Right ventricle myocardium superior (tissue), 1 donor: ENCODE measurements at regions not wholly inside any gene's neighbourhood (a gene's known extent, or its start where the extent isn't known, plus 50 kb on each side); places are given as distances from the start of the nearest gene placed in this dataset.
"Not testable (repeated sequence)": the region's sequence is repeated elsewhere in the genome, so short reads cannot be mapped to it uniquely, and the experiment has no call there.

ENCODE experiments used
- ATAC-seq: fragments of 200-7000 bp; cut with Tn5 transposase; one replicate; pipeline ENCODE4 v1.9.1; 2020; ENCODE audit warnings: mild to moderate bottlenecking; ENCODE audit not compliant: poor library complexity
- DNase-seq: peaks from one replicate; pipeline ENCODE4 v3.0.0-alpha.2; 2020
- intact Hi-C: fragments of 100-400 bp; cut with DNase I; formaldehyde crosslinking; loops from one replicate; pipeline ENCODE4 v1.11.2; 2022
- donor health status: DM: no; HTN: yes; CAD: no; lungs with severe emphysema.

DNA sequence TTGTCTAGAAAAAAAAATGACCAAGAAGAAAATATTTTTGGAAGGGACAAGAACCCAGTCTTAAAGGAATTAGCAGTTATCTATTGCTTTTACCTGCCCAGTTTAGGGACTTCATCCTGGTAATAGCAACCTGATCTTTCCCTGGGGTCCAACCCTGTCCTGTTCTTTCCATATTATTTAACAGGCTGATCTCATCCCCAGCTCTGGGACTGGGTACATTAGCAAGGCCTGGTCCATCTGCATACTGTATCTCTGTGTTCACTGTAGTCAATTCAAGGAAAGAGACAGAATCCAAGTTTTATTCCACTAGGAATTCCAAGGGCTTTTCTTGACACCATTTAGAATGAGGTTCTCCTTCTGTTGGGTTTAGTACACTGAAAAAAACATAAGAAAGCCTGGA lies 191.7 kb upstream of the GADL1 start:
- no peak for ATAC-seq
- intact Hi-C loops, result no loop called here
- no peak for DNase-seq

DNA sequence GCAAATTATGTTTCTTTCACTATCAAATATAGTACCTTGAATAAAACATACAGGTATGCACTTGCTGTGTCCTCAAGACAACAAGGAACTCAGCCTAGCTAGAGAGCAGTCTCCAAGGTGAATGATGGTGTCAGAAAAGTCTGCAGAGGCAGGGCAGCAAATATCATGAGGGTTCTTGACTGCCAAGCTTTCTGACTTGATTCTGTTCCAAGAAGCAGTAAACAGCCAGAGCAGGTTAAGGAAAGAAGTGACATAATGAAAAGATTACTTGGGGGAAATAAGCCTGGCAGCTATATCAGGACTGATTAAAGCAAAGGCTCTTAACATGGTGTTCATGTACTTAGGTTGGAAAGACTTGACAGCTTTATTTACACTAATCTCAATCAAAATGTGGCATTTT lies 192.2 kb upstream of the GADL1 start:
- intact Hi-C loops, result no loop called here
- DNase-seq (no peak), ATAC-seq (no peak)

GRCh38 chr3:31091748-31092147 lies 197.3 kb upstream of the GADL1 start:
- no peak for ATAC-seq
- intact Hi-C loops, result no loop called here
- no peak for DNase-seq

GRCh38 chr3:31092748-31093589 lies 198.5 kb upstream of the GADL1 start:
- DNase-seq, result no peak
- ATAC-seq, result peak; percentile 77

DNA sequence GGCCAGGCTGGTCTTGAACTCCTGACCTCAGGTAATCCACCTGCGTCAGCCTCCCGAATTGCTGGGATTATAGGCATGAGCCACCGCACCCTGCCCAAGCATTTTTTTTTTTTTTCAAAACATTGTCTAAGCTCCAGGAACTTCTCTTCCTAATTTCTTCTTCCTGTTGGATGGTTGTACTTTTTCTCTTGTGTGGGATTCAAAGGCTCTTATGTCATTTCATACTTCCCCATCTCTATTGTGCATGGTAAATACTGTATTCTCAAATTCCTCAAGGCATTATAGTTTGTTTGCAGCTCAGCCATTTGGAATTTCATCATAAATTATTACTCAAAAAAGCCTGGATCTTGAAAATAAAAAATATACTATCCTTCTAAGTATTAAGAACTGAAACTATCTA lies 199.1 kb upstream of the GADL1 start:
- peak; percentile 18 for ATAC-seq
- intact Hi-C loops, result no loop called here
- DNase-seq, result no peak

More at GRCh38 chr3:31092748-31093589, 198.5 kb upstream of the GADL1 start:
- intact Hi-C loops, result no loop called here

DNA sequence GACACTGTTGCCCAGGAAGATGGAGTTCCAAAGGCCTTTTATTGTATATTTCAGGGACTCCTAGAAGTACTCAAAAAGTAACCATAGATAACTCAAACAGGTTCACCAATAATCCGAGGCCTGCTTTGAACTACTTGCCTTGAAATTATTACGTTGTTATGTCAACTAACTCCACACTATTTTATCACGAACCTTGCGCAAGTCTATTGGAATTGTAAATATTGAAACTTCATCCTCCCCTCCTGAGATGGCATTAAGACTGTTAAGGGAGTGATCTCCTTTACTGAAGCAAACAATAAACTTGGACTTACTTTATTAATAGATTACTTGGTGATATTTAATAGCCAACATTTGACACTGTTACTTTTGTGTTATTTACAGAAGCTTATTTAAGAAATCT lies 199.6 kb upstream of the GADL1 start:
- no peak for DNase-seq
- no peak for ATAC-seq
- intact Hi-C loops, result no loop called here

- ATAC-seq (no peak), DNase-seq (no peak)
- intact Hi-C loops, result no loop called here
Observed at GRCh38 chr3:31095255-31095654, 200.8 kb upstream of the GADL1 start.

- no peak for ATAC-seq
Observed at GRCh38 chr3:31096661-31097395, 202.4 kb upstream of the GADL1 start.

DNA sequence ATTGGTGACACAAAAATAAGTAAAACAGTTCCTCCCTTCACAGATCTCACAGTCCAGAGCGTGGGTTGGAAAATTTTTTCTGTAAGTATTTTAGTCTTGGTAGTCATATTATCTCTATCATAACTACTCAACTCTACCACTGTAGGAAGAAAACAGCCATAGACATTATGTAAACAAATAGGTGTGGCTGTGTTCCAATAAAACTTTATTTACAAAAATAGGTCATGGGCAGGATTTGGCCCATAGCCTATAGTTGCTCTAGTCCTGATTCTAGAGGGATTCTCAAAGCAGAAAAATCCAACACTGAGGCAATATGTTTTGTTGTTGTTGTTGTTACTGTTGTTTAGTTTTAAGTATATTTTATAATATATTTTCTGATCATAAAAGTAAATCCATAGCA lies 206.1 kb upstream of the GADL1 start:
- intact Hi-C loops, result no loop called here
- no peak for DNase-seq
- no peak for ATAC-seq

More at GRCh38 chr3:31096661-31097395, 202.4 kb upstream of the GADL1 start:
- DNase-seq, result no peak
- intact Hi-C loops, result no loop called here

- intact Hi-C loops, ATAC-seq: not testable (repeated sequence)
Observed at GRCh38 chr3:31101285-31101684, 206.8 kb upstream of the GADL1 start.

GRCh38 chr3:31102196-31102879 lies 207.9 kb upstream of the GADL1 start:
- ATAC-seq, result no peak
- intact Hi-C loops, result no loop called here
- no peak for DNase-seq

More at GRCh38 chr3:31101285-31101684, 206.8 kb upstream of the GADL1 start:
- DNase-seq, result not testable (repeated sequence)

DNA sequence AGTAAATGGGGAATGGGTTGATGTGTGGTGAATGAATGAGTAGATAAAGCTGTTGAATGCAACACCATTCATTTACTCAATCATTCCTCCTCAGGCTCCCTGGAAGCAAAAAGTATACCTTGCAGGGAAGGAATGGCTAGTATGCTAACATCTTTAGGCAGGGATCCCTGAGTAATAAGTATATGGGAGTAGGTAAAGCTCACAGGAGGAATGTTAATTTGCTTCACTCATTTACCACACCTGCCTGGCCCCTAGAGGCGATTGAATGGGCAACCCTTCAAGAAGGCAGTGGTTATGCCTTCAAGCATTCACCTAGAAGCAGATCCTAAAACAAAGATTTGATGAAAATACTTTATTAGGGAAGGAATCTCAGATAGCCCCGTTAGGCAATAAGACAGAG lies 208.7 kb upstream of the GADL1 start:
- ATAC-seq (no peak), DNase-seq (no peak)
- intact Hi-C loops, result no loop called here

GRCh38 chr3:31103623-31104180 lies 209.2 kb upstream of the GADL1 start:
- intact Hi-C loops, result no loop called here
- DNase-seq (no peak), ATAC-seq (no peak)

GRCh38 chr3:31105011-31105410 lies 210.6 kb upstream of the GADL1 start:
- intact Hi-C loops, result no loop called here
- no peak for DNase-seq
- no peak for ATAC-seq

- ATAC-seq (no peak), DNase-seq (no peak)
- intact Hi-C loops, result no loop called here
Observed at GRCh38 chr3:31105438-31106077, 211.1 kb upstream of the GADL1 start.

GRCh38 chr3:31106204-31106603 lies 211.7 kb upstream of the GADL1 start:
- ATAC-seq (no peak), DNase-seq (no peak)
- intact Hi-C loops, result no loop called here

GRCh38 chr3:31106912-31107311 lies 212.5 kb upstream of the GADL1 start:
- no peak for ATAC-seq
- intact Hi-C loops, result no loop called here
- no peak for DNase-seq

GRCh38 chr3:31114929-31115283 lies 220.4 kb upstream of the GADL1 start:
- DNase-seq (no peak), ATAC-seq (no peak)
- intact Hi-C loops, result no loop called here

DNA sequence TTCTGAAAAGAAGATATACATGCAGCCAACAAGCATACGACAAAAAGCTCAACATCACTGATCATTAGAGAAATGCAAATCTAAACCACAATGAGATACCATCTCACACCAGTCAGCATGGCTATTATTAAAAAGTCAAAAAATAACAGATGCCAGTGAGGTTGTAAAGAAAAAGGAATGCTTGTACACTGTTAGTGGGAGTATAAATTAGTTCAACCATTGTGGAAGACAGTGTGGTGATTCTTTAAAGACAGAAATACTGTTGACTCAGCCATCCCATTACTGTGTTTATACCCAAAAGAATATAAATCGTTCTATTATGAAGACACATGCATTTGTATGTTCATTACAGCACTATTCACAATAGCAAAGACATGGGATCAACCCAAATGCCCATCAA lies 221.1 kb upstream of the GADL1 start:
- DNase-seq, ATAC-seq, intact Hi-C loops: not testable (repeated sequence)
